Mucosa of rectum (tissue), 2 donors: ENCODE measurements at regions not wholly inside any gene's neighbourhood (a gene's known extent, or its start where the extent isn't known, plus 50 kb on each side); places are given as distances from the start of the nearest gene placed in this dataset.
A peak's percentile ranks its signal among the peaks of the same experiment; 100 is the strongest.

Experiments used
- H3K27ac ChIP-seq, 2 donors: one replicate each; pipeline ENCODE4 v1.7.0; 2013; ENCODE audit warnings: inconsistent platforms in 2 of 2, low read depth in 2 of 2, low read length in 2 of 2
- H3K27me3 ChIP-seq, 2 donors: one replicate each; pipeline ENCODE4 v1.7.0; 2013; ENCODE audit warnings: low read length in 2 of 2; ENCODE audit not compliant: control insufficient read depth in 2 of 2, insufficient read depth in 2 of 2
- H3K36me3 ChIP-seq, 2 donors: one replicate each; pipeline ENCODE4 v1.7.0; 2013; ENCODE audit warnings: low read length in 2 of 2; ENCODE audit not compliant: control insufficient read depth in 2 of 2, insufficient read depth in 2 of 2
- H3K4me1 ChIP-seq, 2 donors: one replicate each; pipeline ENCODE4 v1.7.0; 2013; ENCODE audit warnings: low read length in 2 of 2, mild to moderate bottlenecking in 1 of 2; ENCODE audit not compliant: control insufficient read depth in 2 of 2, insufficient read depth in 2 of 2
- H3K4me3 ChIP-seq, 2 donors: one replicate each; pipeline ENCODE4 v1.7.0; 2013; ENCODE audit warnings: low read length in 2 of 2
- H3K9ac ChIP-seq, 2 donors: one replicate each; pipeline ENCODE4 v1.7.0; 2013; ENCODE audit warnings: low read length in 2 of 2, low read depth in 1 of 2, mild to moderate bottlenecking in 1 of 2
- H3K9me3 ChIP-seq, 2 donors: one replicate each; pipeline ENCODE4 v1.7.0; 2013; ENCODE audit warnings: low read length in 2 of 2; ENCODE audit not compliant: control insufficient read depth in 2 of 2
- donor health status: healthy.
- donor health status: Normal muscosa, but diverticular disease.

- Histone ChIP-seq H3K9me3 (no peaks in the 10 kb centered on the region), H3K9ac (no peak overlapping the region), H3K27me3 (no peaks in the 10 kb centered on the region), H3K4me3 (no peak overlapping the region), H3K27ac (no peak overlapping the region), H3K4me1 (no peaks in the 10 kb centered on the region), H3K36me3 (no peaks in the 10 kb centered on the region)
These were observed 144.1 kb upstream of the NCKAP5 start for GRCh38 chr2:133712369-133712768.

GRCh38 chr2:133713049-133713580 is 144.9 kb upstream of the NCKAP5 start:
- Histone ChIP-seq H3K9me3 (no peaks in the 10 kb centered on the region), H3K4me1 (no peaks in the 10 kb centered on the region), H3K27ac (no peak overlapping the region), H3K27me3 (no peaks in the 10 kb centered on the region), H3K4me3 (no peak overlapping the region), H3K36me3 (no peaks in the 10 kb centered on the region), H3K9ac (no peak overlapping the region)

- no peaks in the 10 kb centered on the region for H3K4me1 ChIP-seq
- H3K9me3 ChIP-seq: no peaks in the 10 kb centered on the region
- no peaks in the 10 kb centered on the region for H3K36me3 ChIP-seq
- no peak overlapping the region for H3K4me3 ChIP-seq
- no peaks in the 10 kb centered on the region for H3K27me3 ChIP-seq
- H3K9ac ChIP-seq: no peak overlapping the region
- H3K27ac ChIP-seq: no peak overlapping the region
These were observed 147.9 kb upstream of the NCKAP5 start for GRCh38 chr2:133716166-133716565.

GRCh38 chr2:133717497-133717896 is 149.2 kb upstream of the NCKAP5 start:
- Histone ChIP-seq H3K4me3 (no peak overlapping the region), H3K9me3 (no peaks in the 10 kb centered on the region), H3K27me3 (no peaks in the 10 kb centered on the region), H3K36me3 (no peaks in the 10 kb centered on the region), H3K4me1 (no peaks in the 10 kb centered on the region), H3K27ac (no peak overlapping the region), H3K9ac (no peak overlapping the region)

GRCh38 chr2:133718688-133719201 is 150.5 kb upstream of the NCKAP5 start:
- H3K9me3 ChIP-seq: no peaks in the 10 kb centered on the region
- no peak overlapping the region for H3K9ac ChIP-seq
- no peaks in the 10 kb centered on the region for H3K36me3 ChIP-seq
- H3K27ac ChIP-seq: no peak overlapping the region
- no peaks in the 10 kb centered on the region for H3K4me1 ChIP-seq
- H3K27me3 ChIP-seq: no peaks in the 10 kb centered on the region
- no peak overlapping the region for H3K4me3 ChIP-seq

GRCh38 chr2:133720429-133720828 is 152.2 kb upstream of the NCKAP5 start:
- Histone ChIP-seq H3K27ac (no peak overlapping the region), H3K27me3 (no peaks in the 10 kb centered on the region), H3K4me3 (no peak overlapping the region)

GRCh38 chr2:133721118-133721517 is 152.9 kb upstream of the NCKAP5 start:
- H3K9ac ChIP-seq: no peak overlapping the region
- H3K36me3 ChIP-seq: no peaks in the 10 kb centered on the region
- H3K27me3 ChIP-seq: no peaks in the 10 kb centered on the region
- no peak overlapping the region for H3K27ac ChIP-seq
- no peaks in the 10 kb centered on the region for H3K9me3 ChIP-seq
- H3K4me3 ChIP-seq: no peak overlapping the region
- H3K4me1 ChIP-seq: no peaks in the 10 kb centered on the region

More at GRCh38 chr2:133720429-133720828, 152.2 kb upstream of the NCKAP5 start:
- H3K9ac ChIP-seq: no peak overlapping the region
- H3K36me3 ChIP-seq: no peaks in the 10 kb centered on the region
- no peaks in the 10 kb centered on the region for H3K4me1 ChIP-seq
- H3K9me3 ChIP-seq: no peaks in the 10 kb centered on the region

GRCh38 chr2:133723133-133723532 is 154.9 kb upstream of the NCKAP5 start:
- Histone ChIP-seq H3K9me3 (no peaks in the 10 kb centered on the region), H3K4me1 (no peaks in the 10 kb centered on the region), H3K27ac (no peak overlapping the region), H3K9ac (no peak overlapping the region), H3K36me3 (no peaks in the 10 kb centered on the region), H3K27me3 (no peaks in the 10 kb centered on the region), H3K4me3 (no peak overlapping the region)

GRCh38 chr2:133726973-133727372 is 158.7 kb upstream of the NCKAP5 start:
- H3K27ac ChIP-seq: no peak overlapping the region
- H3K9ac ChIP-seq: no peak overlapping the region
- peak overlapping the region in 1 of 2 donors; percentile 23 for H3K4me3 ChIP-seq

GRCh38 chr2:133732059-133732458 is 163.8 kb upstream of the NCKAP5 start:
- Histone ChIP-seq H3K36me3 (no peaks in the 10 kb centered on the region), H3K4me1 (no peaks in the 10 kb centered on the region), H3K9me3 (no peaks in the 10 kb centered on the region), H3K4me3 (no peak overlapping the region), H3K9ac (no peak overlapping the region), H3K27ac (no peak overlapping the region), H3K27me3 (no peaks in the 10 kb centered on the region)

More at GRCh38 chr2:133726973-133727372, 158.7 kb upstream of the NCKAP5 start:
- no peaks in the 10 kb centered on the region for H3K27me3 ChIP-seq
- no peaks in the 10 kb centered on the region for H3K4me1 ChIP-seq
- H3K36me3 ChIP-seq: no peaks in the 10 kb centered on the region
- no peaks in the 10 kb centered on the region for H3K9me3 ChIP-seq
